HepG2 (cell line): ENCODE measurements at regions not wholly inside any gene's neighbourhood (a gene's known extent, or its start where the extent isn't known, plus 50 kb on each side); places are given as distances from the start of the nearest gene placed in this dataset.

ENCODE experiments used
- ARID3A ChIP-seq: IDR thresholded peaks from 2 replicates; pipeline ENCODE4 v1.6.1; 2012; ENCODE audit warnings: low read depth, low read length, improper control_type of control experiment
- E2F1 ChIP-seq: sonication (generic); formaldehyde crosslinking; IDR thresholded peaks from 2 replicates; pipeline ENCODE4 v1.5.0; 2020; ENCODE audit warnings: missing genetic modification reagents
- EZH2 ChIP-seq: conservative IDR thresholded peaks from 2 replicates; pipeline ENCODE4 v1.6.1; 2012; ENCODE audit warnings: mild to moderate bottlenecking, low read depth, low read length, moderate library complexity
- HOXA3 ChIP-seq: sonication (generic); formaldehyde crosslinking; IDR thresholded peaks from 2 replicates; pipeline ENCODE4 v1.5.0; 2020; ENCODE audit warnings: missing genetic modification reagents
- MNT ChIP-seq: fragments of 450-650 bp; IDR thresholded peaks from 2 replicates; pipeline ENCODE4 v1.6.1; 2016
- PRDM4 ChIP-seq: sonication (generic); formaldehyde crosslinking; IDR thresholded peaks from 2 replicates; pipeline ENCODE4 v1.9.0; 2021; ENCODE audit warnings: missing genetic modification reagents, borderline replicate concordance
- PRMT3 ChIP-seq: sonication (generic); formaldehyde crosslinking; IDR thresholded peaks from 2 replicates; pipeline ENCODE4 v1.8.1; 2022; ENCODE audit warnings: low read depth, mild to moderate bottlenecking, moderate library complexity, missing genetic modification reagents, borderline replicate concordance
- REL ChIP-seq: sonication (generic); formaldehyde crosslinking; conservative IDR thresholded peaks from 2 replicates; pipeline ENCODE4 v1.8.0; 2022; ENCODE audit warnings: mild to moderate bottlenecking, missing genetic modification reagents, moderate library complexity
- SETDB1 ChIP-seq: sonication (generic); formaldehyde crosslinking; IDR thresholded peaks from 2 replicates; pipeline ENCODE4 v1.5.1; 2020; ENCODE audit warnings: missing genetic modification reagents, mild to moderate bottlenecking, borderline replicate concordance
- ZBTB21 ChIP-seq: sonication (generic); formaldehyde crosslinking; IDR thresholded peaks from 2 replicates; pipeline ENCODE4 v1.4.0; 2020; ENCODE audit warnings: missing genetic modification reagents
- ZBTB44 ChIP-seq: sonication (generic); formaldehyde crosslinking; IDR thresholded peaks from 2 replicates; pipeline ENCODE4 v1.4.0; 2020; ENCODE audit warnings: missing genetic modification reagents
- ZFP36L2 ChIP-seq: sonication (generic); formaldehyde crosslinking; IDR thresholded peaks from 2 replicates; pipeline ENCODE4 v1.4.0; 2020; ENCODE audit warnings: missing genetic modification reagents
- ZNF431 ChIP-seq: sonication (generic); formaldehyde crosslinking; IDR thresholded peaks from 2 replicates; pipeline ENCODE4 v1.9.0; 2022; ENCODE audit warnings: missing genetic modification reagents, low read depth, mild to moderate bottlenecking, borderline replicate concordance
- ZNF780A ChIP-seq: sonication (generic); formaldehyde crosslinking; IDR thresholded peaks from 2 replicates; pipeline ENCODE4 v1.8.0; 2022; ENCODE audit warnings: mild to moderate bottlenecking, missing genetic modification reagents, moderate library complexity

GRCh38 chr2:144219979-144220378 lies 299.9 kb downstream of the ZEB2 start:
- TF ChIP-seq E2F1 (CRISPR knock-in tag) (no peak), HOXA3 (CRISPR knock-in tag) (no peak), SETDB1 (CRISPR knock-in tag) (no peak), ZNF431 (CRISPR knock-in tag) (no peak), ZNF780A (no peak), ARID3A (no peak), ZFP36L2 (CRISPR knock-in tag) (no peak), ZBTB21 (no peak), PRMT3 (CRISPR knock-in tag) (no peak), EZH2 (no peak), REL (CRISPR knock-in tag) (no peak), PRDM4 (no peak), ZBTB44 (CRISPR knock-in tag) (no peak), MNT (no peak)
